Type B pancreatic cell (in vitro differentiated cells): ENCODE measurements at regions not wholly inside any gene's neighbourhood (a gene's known extent, or its start where the extent isn't known, plus 50 kb on each side); places are given as distances from the start of the nearest gene placed in this dataset.

Source experiments
- DNase-seq: peaks from one replicate; pipeline ENCODE4 v3.0.0; 2021; ENCODE audit warnings: mixed read lengths; ENCODE audit not compliant: unreplicated experiment; ENCODE audit errors: extremely low spot score
- H3K27ac Mint-ChIP-seq: 2 replicates; pipeline ENCODE4 v1.8.0; 2021; ENCODE audit warnings: mild to moderate bottlenecking, mixed read lengths
- H3K27me3 Mint-ChIP-seq: 2 replicates; pipeline ENCODE4 v1.8.0; 2021; ENCODE audit warnings: mixed read lengths
- H3K36me3 Mint-ChIP-seq: 2 replicates; pipeline ENCODE4 v1.8.0; 2021; ENCODE audit warnings: mixed read lengths
- H3K4me1 Mint-ChIP-seq: one replicate; pipeline ENCODE4 v1.8.0; 2021; ENCODE audit warnings: mixed read lengths; ENCODE audit not compliant: unreplicated experiment
- H3K4me3 Mint-ChIP-seq: 2 replicates; pipeline ENCODE4 v1.8.0; 2021; ENCODE audit warnings: mild to moderate bottlenecking, mixed read lengths
- H3K9me3 Mint-ChIP-seq: 2 replicates; pipeline ENCODE4 v1.8.0; 2021; ENCODE audit warnings: mixed read lengths
- CTCF ChIP-seq: fragments of 200-600 bp; sonication (generic); conservative IDR thresholded peaks from 2 replicates; pipeline ENCODE4 v1.5.0; 2021; ENCODE audit warnings: antibody characterized with exemption, mild to moderate bottlenecking

GRCh38 chr22:48248901-48249455 lies 1486.5 kb downstream of the TBC1D22A start:
- Mint-ChIP-seq H3K27me3 (peaks cover 55% of the 10 kb centered on the region), H3K4me1 (no peaks in the 10 kb centered on the region), H3K4me3 (no peak overlapping the region), H3K36me3 (no peaks in the 10 kb centered on the region), H3K9me3 (no peaks in the 10 kb centered on the region), H3K27ac (no peak overlapping the region)
- no peak for TF ChIP-seq CTCF
- no peak for DNase-seq

DNA sequence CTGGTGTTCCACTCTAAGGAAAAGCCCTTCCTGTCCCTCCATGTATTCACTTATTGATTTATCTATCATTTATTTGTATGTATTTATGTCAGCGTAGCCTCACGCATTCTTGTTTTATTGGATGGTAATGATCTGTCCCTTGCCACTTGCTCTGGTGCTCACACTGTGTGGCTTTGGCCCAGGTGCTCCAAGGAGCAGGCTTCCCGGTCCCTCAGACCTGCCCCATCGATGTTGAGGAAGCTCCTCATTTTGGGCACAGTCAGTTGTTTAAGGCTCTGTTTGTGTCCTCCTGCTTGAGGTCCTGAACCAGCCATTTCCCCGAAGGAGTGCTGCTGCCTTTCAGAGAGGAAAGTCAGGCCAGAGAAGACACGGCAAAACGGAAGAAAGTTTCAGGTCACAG lies 1485.4 kb downstream of the TBC1D22A start:
- no peak for TF ChIP-seq CTCF
- no peak overlapping the region for H3K4me3 Mint-ChIP-seq
- DNase-seq, result no peak
- H3K27ac Mint-ChIP-seq, result no peak overlapping the region
- no peaks in the 10 kb centered on the region for H3K9me3 Mint-ChIP-seq
- peaks cover 52% of the 10 kb centered on the region for H3K27me3 Mint-ChIP-seq
- H3K36me3 Mint-ChIP-seq, result no peaks in the 10 kb centered on the region
- H3K4me1 Mint-ChIP-seq, result no peaks in the 10 kb centered on the region

GRCh38 chr22:48245196-48245485 lies 1482.7 kb downstream of the TBC1D22A start:
- peaks cover 6% of the 10 kb centered on the region for H3K4me1 Mint-ChIP-seq
- no peak overlapping the region for H3K27ac Mint-ChIP-seq
- no peaks in the 10 kb centered on the region for H3K36me3 Mint-ChIP-seq
- H3K27me3 Mint-ChIP-seq, result peaks cover 44% of the 10 kb centered on the region
- DNase-seq, result no peak
- H3K4me3 Mint-ChIP-seq, result no peak overlapping the region
- TF ChIP-seq CTCF, result no peak
- H3K9me3 Mint-ChIP-seq, result no peaks in the 10 kb centered on the region

GRCh38 chr22:48244388-48245195 lies 1482.1 kb downstream of the TBC1D22A start:
- TF ChIP-seq CTCF, result no peak
- H3K4me3 Mint-ChIP-seq, result no peak overlapping the region
- no peak overlapping the region for H3K27ac Mint-ChIP-seq
- H3K4me1 Mint-ChIP-seq, result peaks cover 11% of the 10 kb centered on the region
- peak; percentile 51 for DNase-seq
- no peaks in the 10 kb centered on the region for H3K36me3 Mint-ChIP-seq
- H3K27me3 Mint-ChIP-seq, result peaks cover 44% of the 10 kb centered on the region
- no peaks in the 10 kb centered on the region for H3K9me3 Mint-ChIP-seq

GRCh38 chr22:48242461-48242864 lies 1480.0 kb downstream of the TBC1D22A start:
- H3K4me3 Mint-ChIP-seq, result no peak overlapping the region
- H3K9me3 Mint-ChIP-seq, result no peaks in the 10 kb centered on the region
- H3K27ac Mint-ChIP-seq, result no peak overlapping the region
- TF ChIP-seq CTCF, result no peak
- no peaks in the 10 kb centered on the region for H3K36me3 Mint-ChIP-seq
- DNase-seq, result peak; percentile 55
- H3K27me3 Mint-ChIP-seq, result peaks cover 44% of the 10 kb centered on the region
- H3K4me1 Mint-ChIP-seq, result peaks cover 18% of the 10 kb centered on the region
